H1 (cell line): ENCODE measurements at regions not wholly inside any gene's neighbourhood (a gene's known extent, or its start where the extent isn't known, plus 50 kb on each side); places are given as distances from the start of the nearest gene placed in this dataset.

Experiments
- CTCF ChIA-PET: fragments of 300-600 bp; sonication (Branson Sonifier 250); formaldehyde crosslinking; loops from one replicate; lab custom pipeline; 2021; ENCODE audit not compliant: partially characterized antibody; lab: Charles Lee
- POLR2A ChIA-PET: fragments of 300-600 bp; sonication (Branson Sonifier 250); formaldehyde crosslinking; loops from one replicate; lab custom pipeline; 2021; ENCODE audit warnings: inconsistent platforms; ENCODE audit not compliant: partially characterized antibody; lab: Charles Lee
- DNase-seq, 2 experiments: peaks; one replicate each; pipeline versions ENCODE4 v3.0.0 to v3.0.0-alpha.2; 2010 to 2022; ENCODE audit warnings: low spot score in 2 of 2, low read depth in 1 of 2, mixed read lengths in 1 of 2
- FAIRE-seq: peaks from 2 replicates; lab custom pipeline; 2011; peaks lifted over from hg19 to GRCh38; lab: Jason Lieb, UNC
- H2AFZ ChIP-seq: 2 replicates; pipeline ENCODE4 v1.8.1; 2012; ENCODE audit warnings: low read length, inconsistent platforms
- H2AK5ac ChIP-seq: 2 replicates; pipeline ENCODE4 v1.6.1; 2013; ENCODE audit warnings: low read depth, low read length
- H2BK120ac ChIP-seq: replicated peaks from 2 replicates; pipeline ENCODE3; 2013; ENCODE audit warnings: low read depth, low read length, inconsistent platforms
- H2BK12ac ChIP-seq: 2 replicates; pipeline ENCODE4 v1.6.1; 2013; ENCODE audit warnings: low read depth, low read length
- H2BK15ac ChIP-seq: 2 replicates; pipeline ENCODE4 v1.6.1; 2013; ENCODE audit warnings: low read length
- H2BK20ac ChIP-seq: 2 replicates; pipeline ENCODE4 v1.6.1; 2013; ENCODE audit warnings: low read length
- H2BK5ac ChIP-seq: 2 replicates; pipeline ENCODE4 v1.6.1; 2013; ENCODE audit warnings: low read depth, low read length
- H3K14ac ChIP-seq: 2 replicates; pipeline ENCODE4 v1.6.1; 2013; ENCODE audit warnings: inconsistent platforms; ENCODE audit not compliant: insufficient read length
- H3K18ac ChIP-seq: 2 replicates; pipeline ENCODE4 v1.6.1; 2013; ENCODE audit warnings: low read length; ENCODE audit errors: extremely low read depth
- H3K23ac ChIP-seq: 2 replicates; pipeline ENCODE4 v1.6.1; 2013; ENCODE audit warnings: inconsistent platforms; ENCODE audit not compliant: insufficient read length
- H3K23me2 ChIP-seq: 2 replicates; pipeline ENCODE4 v1.6.1; 2013; ENCODE audit warnings: low read depth, low read length
- H3K27ac ChIP-seq: 2 replicates; pipeline ENCODE4 v1.6.1; 2011; ENCODE audit warnings: low read depth, low read length, inconsistent platforms
- H3K27me3 ChIP-seq, 4 experiments: replicated peaks in 1 of 4; 1 replicate in 1 of 4; 2 replicates in 3 of 4; pipeline versions ENCODE4 v1.6.1 to v1.8.1; 2011 to 2013; ENCODE audit warnings: low read length in 3 of 4, mild to moderate bottlenecking in 3 of 4, inconsistent platforms in 2 of 4, mixed read lengths in 2 of 4, moderate library complexity in 1 of 4; ENCODE audit not compliant: control insufficient read depth in 3 of 4, insufficient read depth in 3 of 4; ENCODE audit errors: extremely low read depth in 1 of 4
- H3K36me3 ChIP-seq, 4 experiments: 2 replicates each; pipeline versions ENCODE4 v1.6.1 to v1.8.1; 2011 to 2013; ENCODE audit warnings: mild to moderate bottlenecking in 4 of 4, low read length in 3 of 4, moderate library complexity in 2 of 4, control low read depth in 1 of 4, inconsistent platforms in 1 of 4; ENCODE audit not compliant: insufficient read depth in 4 of 4, control insufficient read depth in 2 of 4
- H3K4ac ChIP-seq: replicated peaks from 2 replicates; pipeline ENCODE3; 2013; ENCODE audit warnings: low read length, low read depth, mixed read lengths, inconsistent platforms; ENCODE audit not compliant: insufficient read length
- H3K4me1 ChIP-seq, 4 experiments: replicated peaks in 1 of 4; 1 replicate in 1 of 4; 2 replicates in 3 of 4; pipeline versions ENCODE4 v1.6.1 to v1.8.1; 2011 to 2013; ENCODE audit warnings: low read length in 3 of 4, inconsistent platforms in 2 of 4, mixed read lengths in 1 of 4; ENCODE audit not compliant: insufficient read depth in 4 of 4, control insufficient read depth in 3 of 4
- H3K4me2 ChIP-seq, 2 experiments: 2 replicates each; pipeline versions ENCODE4 v1.6.1 to v1.8.1; 2011 to 2013; ENCODE audit warnings: low read depth in 2 of 2, low read length in 2 of 2, control low read depth in 1 of 2, inconsistent platforms in 1 of 2, mild to moderate bottlenecking in 1 of 2; ENCODE audit not compliant: insufficient read depth in 1 of 2
- H3K4me3 ChIP-seq, 4 experiments: fragments of 200-600, 300-600 bp in 1 of 4; sonication (generic), shearing (Covaris generic), sonication (Bioruptor Twin) in 1 of 4; 2 replicates each; pipeline versions ENCODE4 v1.5.1 to v1.8.1; 2011 to 2016; ENCODE audit warnings: low read length in 4 of 4, low read depth in 3 of 4, control low read depth in 2 of 4, inconsistent platforms in 2 of 4, mild to moderate bottlenecking in 2 of 4, mixed read lengths in 1 of 4, moderate library complexity in 1 of 4; ENCODE audit not compliant: insufficient read depth in 2 of 4; ENCODE audit errors: extremely low read depth in 1 of 4
- H3K56ac ChIP-seq: replicated peaks from 2 replicates; pipeline ENCODE3; 2013; ENCODE audit warnings: low read depth, mild to moderate bottlenecking, mixed read lengths, low read length, inconsistent platforms; ENCODE audit not compliant: insufficient read length
- H3K79me1 ChIP-seq: 2 replicates; pipeline ENCODE4 v1.6.1; 2013; ENCODE audit warnings: low read depth, low read length, control low read depth
- H3K79me2 ChIP-seq, 2 experiments: 2 replicates each; pipeline versions ENCODE4 v1.6.1 to v1.8.1; 2012 to 2013; ENCODE audit warnings: low read length in 2 of 2, mild to moderate bottlenecking in 2 of 2, inconsistent platforms in 1 of 2; ENCODE audit not compliant: insufficient read depth in 2 of 2, control insufficient read depth in 1 of 2
- H3K9ac ChIP-seq, 4 experiments: replicated peaks in 1 of 4; 1 replicate in 1 of 4; 2 replicates in 3 of 4; pipeline versions ENCODE4 v1.6.1 to v1.8.1; 2011 to 2013; ENCODE audit warnings: low read depth in 3 of 4, low read length in 3 of 4, control low read depth in 2 of 4, mild to moderate bottlenecking in 2 of 4, moderate library complexity in 2 of 4, inconsistent platforms in 1 of 4; ENCODE audit errors: extremely low read depth in 1 of 4
- H3K9me3 ChIP-seq, 2 experiments: 2 replicates each; pipeline versions ENCODE4 v1.6.1 to v1.8.1; 2012 to 2013; ENCODE audit warnings: mild to moderate bottlenecking in 2 of 2, moderate library complexity in 2 of 2, control low read depth in 1 of 2, inconsistent platforms in 1 of 2, low read depth in 1 of 2, low read length in 1 of 2, mixed read lengths in 1 of 2; ENCODE audit not compliant: insufficient read depth in 2 of 2
- H4K20me1 ChIP-seq, 2 experiments: replicated peaks in 1 of 2; 2 replicates each; pipeline versions ENCODE3 to v1.8.1; 2011 to 2013; ENCODE audit warnings: inconsistent platforms in 2 of 2, low read length in 2 of 2, mild to moderate bottlenecking in 1 of 2; ENCODE audit not compliant: insufficient read depth in 2 of 2, control insufficient read depth in 1 of 2
- H4K5ac ChIP-seq: 2 replicates; pipeline ENCODE4 v1.6.1; 2013; ENCODE audit warnings: low read length, low read depth, mixed read lengths, inconsistent platforms; ENCODE audit not compliant: insufficient read length
- H4K8ac ChIP-seq: 2 replicates; pipeline ENCODE4 v1.8.0; 2013; ENCODE audit warnings: mild to moderate bottlenecking, moderate library complexity, low read length, inconsistent platforms; ENCODE audit not compliant: insufficient read depth; ENCODE audit errors: extremely low read depth
- H4K91ac ChIP-seq: replicated peaks from 2 replicates; pipeline ENCODE3; 2013; ENCODE audit warnings: low read length, mixed read lengths, inconsistent platforms; ENCODE audit not compliant: insufficient read length
- ATF2 ChIP-seq: IDR thresholded peaks from 2 replicates; pipeline ENCODE4 v1.6.1; 2012; ENCODE audit warnings: low read length, inconsistent platforms
- ATF3 ChIP-seq: IDR thresholded peaks from 2 replicates; pipeline ENCODE4 v1.6.1; 2011; ENCODE audit warnings: low read depth, mild to moderate bottlenecking, low read length; ENCODE audit not compliant: insufficient read depth
- CHD1 ChIP-seq: IDR thresholded peaks from 2 replicates; pipeline ENCODE4 v1.6.1; 2012; ENCODE audit warnings: low read depth, low read length, improper control_type of control experiment
- KDM5A ChIP-seq: fragments of 200-600 bp; IDR thresholded peaks from 2 replicates; pipeline ENCODE4 v1.7.1; 2012; ENCODE audit warnings: mild to moderate bottlenecking, low read length, inconsistent platforms, mixed read lengths
- PHF8 ChIP-seq: fragments of 200-600 bp; sonication (generic); conservative IDR thresholded peaks from 2 replicates; pipeline ENCODE4 v1.7.1; 2012; ENCODE audit warnings: low read depth, mild to moderate bottlenecking, inconsistent platforms, low read length, moderate library complexity
- SP1 ChIP-seq: IDR thresholded peaks from 2 replicates; pipeline ENCODE4 v1.6.1; 2011; ENCODE audit warnings: low read depth, low read length
- SP2 ChIP-seq: IDR thresholded peaks from 2 replicates; pipeline ENCODE4 v1.6.1; 2012; ENCODE audit warnings: mild to moderate bottlenecking, low read length, inconsistent platforms
- SRF ChIP-seq: IDR thresholded peaks from 2 replicates; pipeline ENCODE4 v1.6.1; 2011; ENCODE audit warnings: mild to moderate bottlenecking, low read depth, low read length, moderate library complexity
- WGBS, 2 experiments: shearing (Covaris generic) in 1 of 2; methylation state at CpG; one replicate each; pipeline versions ENCODE4 v1.1.6 to v1.1.7; 2013 to 2015; ENCODE audit warnings: low lambda C conversion rate in 2 of 2, mixed read lengths in 2 of 2, inconsistent platforms in 1 of 2, low coverage in 1 of 2, missing lambda C conversion rate in 1 of 2; ENCODE audit not compliant: insufficient replicate concordance in 2 of 2, insufficient coverage in 1 of 2, insufficient read length in 1 of 2; ENCODE audit errors: extremely low coverage in 1 of 2, missing lambda C conversion rate in 1 of 2; 5-methylcytosine and 5-hydroxymethylcytosine counted together

- POLR2A ChIA-PET, result no interaction called here
- TF ChIP-seq CHD1, result no peak
- no peak for TF ChIP-seq SRF
- no peak for TF ChIP-seq SP1
- TF ChIP-seq ATF3, result no peak
- TF ChIP-seq SP2, result no peak
- no peak for TF ChIP-seq ATF2
- TF ChIP-seq PHF8, result no peak
- no peak for TF ChIP-seq KDM5A
- Histone ChIP-seq H4K20me1 (no peaks in the 10 kb centered on the region), H3K23ac (no peak overlapping the region), H3K14ac (no peak overlapping the region), H2AK5ac (no peak overlapping the region), H3K27me3 (no peaks in the 10 kb centered on the region), H3K56ac (no peak overlapping the region), H3K79me2 (no peaks in the 10 kb centered on the region), H3K4ac (no peak overlapping the region), H3K9ac (no peak overlapping the region), H4K5ac (no peak overlapping the region), H3K36me3 (no peaks in the 10 kb centered on the region), H3K4me3 (no peak overlapping the region), H2BK5ac (no peak overlapping the region), H2BK20ac (no peak overlapping the region), H4K91ac (no peak overlapping the region), H2BK120ac (no peak overlapping the region), H3K18ac (no peak overlapping the region), H3K27ac (no peak overlapping the region), H3K4me2 (no peak overlapping the region), H2AFZ (no peak overlapping the region), H3K23me2 (no peaks in the 10 kb centered on the region), H2BK15ac (no peak overlapping the region), H2BK12ac (no peak overlapping the region), H3K9me3 (no peaks in the 10 kb centered on the region), H3K4me1 (no peaks in the 10 kb centered on the region), H3K79me1 (no peaks in the 10 kb centered on the region; the same call in 1 of the 2 replicates), H4K8ac (no peak overlapping the region)
- FAIRE-seq (no peak), DNase-seq (no peak)
- CTCF ChIA-PET, result no interaction called here
- WGBS, 2 experiments, result 95% methylated on average over 3 of the region's 3 CpGs; no CpG with 5 or more reads in 1 of the 2 experiments
These were observed 78.7 kb downstream of the PRORP start for GRCh38 chr14:35201066-35201465.
